Endodermal cell (in vitro differentiated cells): ENCODE measurements at regions not wholly inside any gene's neighbourhood (a gene's known extent, or its start where the extent isn't known, plus 50 kb on each side); places are given as distances from the start of the nearest gene placed in this dataset.

Source experiments
- DNase-seq: peaks from one replicate; pipeline ENCODE4 v3.0.0-alpha.2; 2017
- H3K27ac ChIP-seq: 2 replicates; pipeline ENCODE4 v1.5.1; 2013; ENCODE audit warnings: mild to moderate bottlenecking, low read depth, low read length, moderate library complexity
- H3K27me3 ChIP-seq: 2 replicates; pipeline ENCODE4 v1.6.1; 2013; ENCODE audit warnings: mild to moderate bottlenecking, low read length, moderate library complexity; ENCODE audit not compliant: insufficient read depth, control insufficient read depth, poor library complexity, severe bottlenecking
- H3K36me3 ChIP-seq: 2 replicates; pipeline ENCODE4 v1.7.0; 2013; ENCODE audit warnings: mild to moderate bottlenecking, low read length, moderate library complexity; ENCODE audit not compliant: control insufficient read depth, insufficient read depth
- H3K4me1 ChIP-seq: one replicate; pipeline ENCODE4 v1.7.0; 2013; ENCODE audit warnings: low read length; ENCODE audit not compliant: control insufficient read depth, insufficient read depth
- H3K4me3 ChIP-seq: 2 replicates; pipeline ENCODE4 v1.5.1; 2013; ENCODE audit warnings: mild to moderate bottlenecking, low read length, moderate library complexity
- H3K9ac ChIP-seq: 2 replicates; pipeline ENCODE4 v1.6.1; 2013; ENCODE audit warnings: mild to moderate bottlenecking, low read length, moderate library complexity; ENCODE audit not compliant: poor library complexity, severe bottlenecking; ENCODE audit errors: extremely low read depth
- H3K9me3 ChIP-seq: 2 replicates; pipeline ENCODE4 v1.6.1; 2013; ENCODE audit warnings: mild to moderate bottlenecking, low read length, moderate library complexity; ENCODE audit not compliant: control insufficient read depth
- H3K27ac Mint-ChIP-seq: 2 replicates; pipeline ENCODE4 v1.8.0; 2020; ENCODE audit warnings: mixed read lengths
- H3K27me3 Mint-ChIP-seq: 2 replicates; pipeline ENCODE4 v1.8.0; 2021; ENCODE audit warnings: mild to moderate bottlenecking, mixed read lengths; ENCODE audit not compliant: insufficient read depth
- H3K36me3 Mint-ChIP-seq: 2 replicates; pipeline ENCODE4 v1.8.0; 2020; ENCODE audit warnings: low read depth, mixed read lengths
- H3K4me1 Mint-ChIP-seq: 2 replicates; pipeline ENCODE4 v1.8.0; 2020; ENCODE audit warnings: mixed read lengths
- H3K4me3 Mint-ChIP-seq: 2 replicates; pipeline ENCODE4 v1.8.0; 2020; ENCODE audit warnings: mild to moderate bottlenecking, moderate library complexity, mixed read lengths
- H3K9me3 Mint-ChIP-seq: 2 replicates; pipeline ENCODE4 v1.8.0; 2020; ENCODE audit warnings: mild to moderate bottlenecking, mixed read lengths
- CTCF ChIP-seq: fragments of 200-600 bp; sonication (generic); conservative IDR thresholded peaks from 2 replicates; pipeline ENCODE4 v1.5.0; 2021; ENCODE audit warnings: antibody characterized with exemption, mild to moderate bottlenecking
- WGBS, 2 experiments: methylation state at CpG; one replicate each; pipeline versions ENCODE4 v1.1.5 to v1.1.7; 2013; ENCODE audit warnings: missing lambda C conversion rate in 2 of 2, mixed read lengths in 1 of 2; ENCODE audit not compliant: insufficient coverage in 1 of 2, insufficient read length in 1 of 2; 5-methylcytosine and 5-hydroxymethylcytosine counted together

- Mint-ChIP-seq H3K9me3 (peaks cover 26% of the 10 kb centered on the region), H3K27me3 (peaks cover 30% of the 10 kb centered on the region), H3K4me1 (peaks cover 17% of the 10 kb centered on the region), H3K36me3 (peaks cover 2% of the 10 kb centered on the region), H3K4me3 (peak overlapping the region; percentile 36), H3K27ac (no peak overlapping the region)
- no peak overlapping the region for H3K4me3 ChIP-seq
- no peak for DNase-seq
- H3K27me3 ChIP-seq: no peaks in the 10 kb centered on the region
- peaks cover 5% of the 10 kb centered on the region for H3K9me3 ChIP-seq
- no peak for TF ChIP-seq CTCF
- H3K4me1 ChIP-seq: no peaks in the 10 kb centered on the region
- H3K9ac ChIP-seq: no peak overlapping the region
- no peaks in the 10 kb centered on the region for H3K36me3 ChIP-seq
- no peak overlapping the region for H3K27ac ChIP-seq
- 65% methylated on average over 2 of the region's 2 CpGs; no CpG with 5 or more reads in 1 of the 2 experiments for WGBS, 2 experiments
Measured at GRCh38 chr9:91118704-91119025, 243.1 kb downstream of the AUH start.

GRCh38 chr9:91119142-91119541 lies 242.6 kb downstream of the AUH start:
- no peak overlapping the region for H3K4me3 Mint-ChIP-seq
- H3K27ac Mint-ChIP-seq: no peak overlapping the region
- H3K36me3 Mint-ChIP-seq: peaks cover 2% of the 10 kb centered on the region
- peaks cover 17% of the 10 kb centered on the region for H3K4me1 Mint-ChIP-seq
- H3K27ac ChIP-seq: no peak overlapping the region
- H3K36me3 ChIP-seq: no peaks in the 10 kb centered on the region
- DNase-seq: no peak
- H3K4me3 ChIP-seq: no peak overlapping the region
- peaks cover 30% of the 10 kb centered on the region for H3K27me3 Mint-ChIP-seq
- H3K9ac ChIP-seq: no peak overlapping the region
- peaks cover 26% of the 10 kb centered on the region for H3K9me3 Mint-ChIP-seq
- 77 to 82% methylated on average over 10 to 11 of the region's 11 CpGs for WGBS, 2 experiments
- H3K27me3 ChIP-seq: no peaks in the 10 kb centered on the region
- no peaks in the 10 kb centered on the region for H3K4me1 ChIP-seq
- H3K9me3 ChIP-seq: peaks cover 5% of the 10 kb centered on the region
- TF ChIP-seq CTCF: no peak

GRCh38 chr9:91119679-91120078 lies 242.0 kb downstream of the AUH start:
- Histone ChIP-seq H3K27me3 (no peaks in the 10 kb centered on the region), H3K4me3 (no peak overlapping the region), H3K9ac (no peak overlapping the region), H3K36me3 (no peaks in the 10 kb centered on the region), H3K27ac (no peak overlapping the region), H3K4me1 (no peaks in the 10 kb centered on the region), H3K9me3 (peaks cover 5% of the 10 kb centered on the region)
- no peak for TF ChIP-seq CTCF
- no peak overlapping the region for H3K4me3 Mint-ChIP-seq
- H3K9me3 Mint-ChIP-seq: peaks cover 29% of the 10 kb centered on the region
- H3K27ac Mint-ChIP-seq: no peak overlapping the region
- DNase-seq: no peak
- peaks cover 2% of the 10 kb centered on the region for H3K36me3 Mint-ChIP-seq
- H3K27me3 Mint-ChIP-seq: peaks cover 30% of the 10 kb centered on the region
- 86% methylated on average over 3 of the region's 3 CpGs; no CpG with 5 or more reads in 1 of the 2 experiments for WGBS, 2 experiments
- peaks cover 17% of the 10 kb centered on the region for H3K4me1 Mint-ChIP-seq
